Erythroblast (primary cell): ENCODE measurements at regions not wholly inside any gene's neighbourhood (a gene's known extent, or its start where the extent isn't known, plus 50 kb on each side); places are given as distances from the start of the nearest gene placed in this dataset.

ENCODE experiments used
- GATA1 ChIP-seq: IDR thresholded peaks from 2 replicates; pipeline ENCODE4 v1.6.1; 2011; ENCODE audit warnings: low read depth, mild to moderate bottlenecking, control low read depth, low read length, moderate library complexity
- POLR2A ChIP-seq: IDR thresholded peaks from 2 replicates; pipeline ENCODE4 v1.6.1; 2011; ENCODE audit warnings: mild to moderate bottlenecking, low read length

DNA sequence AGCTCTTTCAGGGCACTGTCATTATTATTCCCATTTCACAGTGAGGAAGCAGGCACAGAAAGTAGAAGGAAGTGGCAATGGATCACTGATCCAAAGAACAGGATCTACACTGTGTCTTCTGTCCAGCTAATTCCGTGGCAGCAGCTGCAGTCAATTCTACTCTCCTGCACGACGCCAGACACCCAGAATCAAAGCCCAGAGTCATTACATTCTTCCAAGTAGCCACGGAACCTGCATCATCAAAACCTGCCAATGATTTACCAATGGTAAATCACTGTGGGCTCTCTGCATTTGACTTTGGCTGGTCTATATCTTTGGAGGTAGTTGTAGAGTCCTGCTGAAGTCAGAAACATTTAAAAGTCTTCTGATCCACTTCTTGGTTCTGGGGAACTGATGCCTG lies 767.7 kb downstream of the LIG4 start:
- no peak for TF ChIP-seq POLR2A
- no peak for TF ChIP-seq GATA1
